ENCODE measurements at regions not wholly inside any gene's neighbourhood (a gene's known extent, or its start where the extent isn't known, plus 50 kb on each side); places are given as distances from the start of the nearest gene placed in this dataset.
"Not testable (repeated sequence)": the region's sequence is repeated elsewhere in the genome, so short reads cannot be mapped to it uniquely, and the experiment has no call there.

- no peak overlapping the region for H3K4me2 ChIP-seq (ENCODE audit: low read length)
- no peaks in the 10 kb centered on the region for H3K9me3 ChIP-seq (ENCODE audit: low read length)
- H3K9ac ChIP-seq (ENCODE audit: low read length), result no peak overlapping the region
- H4K20me1 ChIP-seq (ENCODE audit: insufficient read depth, low read length), result no peaks in the 10 kb centered on the region
- H3K4me3 ChIP-seq (ENCODE audit: low read depth, low read length, poor library complexity, severe bottlenecking), result no peak overlapping the region
- H3K27ac ChIP-seq (ENCODE audit: low read depth, low read length, poor library complexity, severe bottlenecking), result no peak overlapping the region
- no peaks in the 10 kb centered on the region for H3K27me3 ChIP-seq (ENCODE audit: insufficient read depth, low read length)
- TF ChIP-seq CTCF (IDR thresholded peaks at IDR 0.05; ENCODE audit: low read length) (no peak), EZH2 (IDR thresholded peaks at IDR 0.05; ENCODE audit: borderline replicate concordance, low read length) (no peak)
- no peak overlapping the region for H2AFZ ChIP-seq (ENCODE audit: low read length)
- no peaks in the 10 kb centered on the region for H3K4me1 ChIP-seq (ENCODE audit: insufficient read depth, low read length, severe bottlenecking)
- H3K36me3 ChIP-seq (ENCODE audit: insufficient read depth, low read length), result no peaks in the 10 kb centered on the region
- no peaks in the 10 kb centered on the region for H3K79me2 ChIP-seq (ENCODE audit: insufficient read depth, low read length)
- H3F3A ChIP-seq (ENCODE audit: insufficient read depth, low read length), result no peaks in the 10 kb centered on the region
- no peaks in the 10 kb centered on the region for H3K9me2 ChIP-seq (ENCODE audit: low read depth, low read length)
Observed at GRCh38 chr14:84098261-84098660, 1431.7 kb upstream of the FLRT2 start.

GRCh38 chr14:84099560-84099959 is 1430.4 kb upstream of the FLRT2 start:
- H3K27me3 ChIP-seq (ENCODE audit: insufficient read depth, low read length); H3F3A ChIP-seq (ENCODE audit: insufficient read depth, low read length); H3K27ac ChIP-seq (ENCODE audit: low read depth, low read length, poor library complexity, severe bottlenecking); H3K9ac ChIP-seq (ENCODE audit: low read length); H4K20me1 ChIP-seq (ENCODE audit: insufficient read depth, low read length); H3K4me3 ChIP-seq (ENCODE audit: low read depth, low read length, poor library complexity, severe bottlenecking); H3K79me2 ChIP-seq (ENCODE audit: insufficient read depth, low read length); H3K4me1 ChIP-seq (ENCODE audit: insufficient read depth, low read length, severe bottlenecking); H3K9me2 ChIP-seq (ENCODE audit: low read depth, low read length); H3K36me3 ChIP-seq (ENCODE audit: insufficient read depth, low read length); H3K4me2 ChIP-seq (ENCODE audit: low read length); H2AFZ ChIP-seq (ENCODE audit: low read length); H3K9me3 ChIP-seq (ENCODE audit: low read length): not testable (repeated sequence)

GRCh38 chr14:84107835-84108343 is 1422.1 kb upstream of the FLRT2 start:
- H3F3A ChIP-seq (ENCODE audit: insufficient read depth, low read length), result no peaks in the 10 kb centered on the region
- H3K9me2 ChIP-seq (ENCODE audit: low read depth, low read length), result no peaks in the 10 kb centered on the region
- H3K27ac ChIP-seq (ENCODE audit: low read depth, low read length, poor library complexity, severe bottlenecking), result no peak overlapping the region
- no peaks in the 10 kb centered on the region for H3K9me3 ChIP-seq (ENCODE audit: low read length)
- H2AFZ ChIP-seq (ENCODE audit: low read length), result no peak overlapping the region
- no peak overlapping the region for H3K4me2 ChIP-seq (ENCODE audit: low read length)
- no peak for TF ChIP-seq EZH2 (IDR thresholded peaks at IDR 0.05; ENCODE audit: borderline replicate concordance, low read length)
- H3K9ac ChIP-seq (ENCODE audit: low read length), result no peak overlapping the region
- no peaks in the 10 kb centered on the region for H3K27me3 ChIP-seq (ENCODE audit: insufficient read depth, low read length)
- no peaks in the 10 kb centered on the region for H3K79me2 ChIP-seq (ENCODE audit: insufficient read depth, low read length)
- no peaks in the 10 kb centered on the region for H3K4me1 ChIP-seq (ENCODE audit: insufficient read depth, low read length, severe bottlenecking)
- no peaks in the 10 kb centered on the region for H3K36me3 ChIP-seq (ENCODE audit: insufficient read depth, low read length)
- H4K20me1 ChIP-seq (ENCODE audit: insufficient read depth, low read length), result no peaks in the 10 kb centered on the region
- no peak overlapping the region for H3K4me3 ChIP-seq (ENCODE audit: low read depth, low read length, poor library complexity, severe bottlenecking)

- Histone ChIP-seq H3F3A (ENCODE audit: insufficient read depth, low read length) (no peaks in the 10 kb centered on the region), H3K4me3 (ENCODE audit: low read depth, low read length, poor library complexity, severe bottlenecking) (no peak overlapping the region)
Observed at GRCh38 chr14:84108746-84109457, 1421.0 kb upstream of the FLRT2 start.

More at GRCh38 chr14:84108746-84109457, 1421.0 kb upstream of the FLRT2 start:
- no peaks in the 10 kb centered on the region for H3K27me3 ChIP-seq (ENCODE audit: insufficient read depth, low read length)
- H3K36me3 ChIP-seq (ENCODE audit: insufficient read depth, low read length), result no peaks in the 10 kb centered on the region
- no peaks in the 10 kb centered on the region for H3K9me3 ChIP-seq (ENCODE audit: low read length)
- no peaks in the 10 kb centered on the region for H4K20me1 ChIP-seq (ENCODE audit: insufficient read depth, low read length)
- no peaks in the 10 kb centered on the region for H3K9me2 ChIP-seq (ENCODE audit: low read depth, low read length)
- H2AFZ ChIP-seq (ENCODE audit: low read length), result no peak overlapping the region
- H3K27ac ChIP-seq (ENCODE audit: low read depth, low read length, poor library complexity, severe bottlenecking), result no peak overlapping the region
- H3K4me2 ChIP-seq (ENCODE audit: low read length), result no peak overlapping the region
- no peaks in the 10 kb centered on the region for H3K79me2 ChIP-seq (ENCODE audit: insufficient read depth, low read length)
- TF ChIP-seq CTCF (IDR thresholded peaks at IDR 0.05; ENCODE audit: low read length), result no peak
- TF ChIP-seq EZH2 (IDR thresholded peaks at IDR 0.05; ENCODE audit: borderline replicate concordance, low read length), result no peak
- H3K9ac ChIP-seq (ENCODE audit: low read length), result no peak overlapping the region
- H3K4me1 ChIP-seq (ENCODE audit: insufficient read depth, low read length, severe bottlenecking), result no peaks in the 10 kb centered on the region
